HG02571 (cell line): ENCODE measurements at regions not wholly inside any gene's neighbourhood (a gene's known extent, or its start where the extent isn't known, plus 50 kb on each side); places are given as distances from the start of the nearest gene placed in this dataset.
"Not testable (repeated sequence)": the region's sequence is repeated elsewhere in the genome, so short reads cannot be mapped to it uniquely, and the experiment has no call there.

ENCODE experiments used
- ATAC-seq: cut with Tn5 transposase; IDR thresholded peaks from one replicate; pipeline ENCODE4 v1.9.1; 2021; ENCODE audit warnings: mild to moderate bottlenecking, moderate library complexity; ENCODE audit not compliant: unreplicated experiment

DNA sequence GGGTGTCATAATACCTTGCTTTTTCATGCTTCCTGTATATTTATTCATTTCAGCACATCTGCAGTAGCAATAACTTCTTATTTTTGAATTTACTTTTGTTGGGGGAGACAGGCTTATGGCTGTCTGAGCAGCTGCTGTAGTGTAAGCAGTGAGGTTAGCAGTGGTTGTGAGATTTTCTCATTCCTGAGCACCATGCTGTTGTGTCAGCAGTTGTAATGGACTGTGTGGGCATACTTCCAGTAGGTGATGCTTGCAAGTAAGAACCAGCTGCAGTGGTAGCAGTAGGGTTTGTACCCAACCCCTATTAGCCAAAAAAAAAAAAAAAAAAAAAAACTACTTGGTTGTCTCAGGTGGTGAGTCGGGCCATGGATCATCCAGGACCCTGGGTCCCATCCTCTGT is 311.6 kb downstream of the NUF2 start:
- no peak for ATAC-seq

DNA sequence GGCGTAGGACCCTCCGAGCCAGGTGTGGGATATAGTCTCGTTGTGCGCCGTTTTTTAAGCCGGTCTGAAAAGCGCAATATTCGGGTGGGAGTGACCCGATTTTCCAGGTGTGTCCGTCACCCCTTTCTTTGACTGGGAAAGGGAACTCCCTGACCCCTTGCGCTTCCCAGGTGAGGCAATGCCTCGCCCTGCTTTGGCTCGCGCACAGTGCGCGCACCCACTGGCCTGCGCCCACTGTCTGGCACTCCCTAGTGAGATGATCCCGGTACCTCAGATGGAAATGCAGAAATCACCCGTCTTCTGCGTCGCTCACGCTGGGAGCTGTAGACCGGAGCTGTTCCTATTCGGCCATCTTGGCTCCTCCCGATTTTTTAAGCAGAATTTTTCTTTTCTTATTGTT is 323.9 kb downstream of the NUF2 start:
- not testable (repeated sequence) for ATAC-seq

DNA sequence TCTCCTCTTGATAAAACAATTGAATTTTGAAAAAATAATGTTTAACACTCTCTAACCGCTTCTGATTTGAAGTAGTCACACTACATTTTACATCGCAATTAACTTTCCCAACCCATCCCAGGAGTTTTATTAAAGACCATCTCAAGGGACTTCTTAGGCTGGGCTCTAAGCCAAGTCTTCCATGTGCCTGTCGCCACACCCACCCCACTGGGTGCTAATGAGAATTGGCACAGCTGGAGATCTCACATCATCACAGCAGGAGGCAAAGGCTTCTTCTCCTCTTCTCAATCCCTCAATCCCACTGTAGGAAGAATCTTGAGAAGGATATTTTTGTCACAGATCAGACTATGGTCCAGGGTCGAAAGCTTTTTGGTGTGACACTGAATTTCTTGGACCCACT is 328.9 kb downstream of the NUF2 start:
- ATAC-seq = no peak

DNA sequence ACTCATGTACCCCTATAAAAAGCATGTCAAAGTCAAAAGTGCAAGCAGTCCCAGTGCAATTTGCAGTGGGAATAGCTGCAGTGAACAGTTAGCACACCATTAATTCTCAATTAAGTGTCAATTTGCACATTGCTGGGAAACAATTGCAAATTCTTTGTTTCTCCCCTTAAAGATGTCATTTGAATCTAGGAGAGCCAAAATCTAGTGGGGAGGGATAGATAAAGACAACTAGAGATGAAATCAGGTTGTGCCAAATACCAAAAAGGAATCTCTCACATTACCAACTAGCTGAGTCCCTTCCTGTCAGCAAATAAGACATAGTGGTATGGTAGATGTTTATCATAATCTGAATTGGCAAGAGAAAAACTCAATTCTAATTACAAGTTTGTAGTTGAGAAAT is 330.7 kb downstream of the NUF2 start:
- no peak for ATAC-seq

DNA sequence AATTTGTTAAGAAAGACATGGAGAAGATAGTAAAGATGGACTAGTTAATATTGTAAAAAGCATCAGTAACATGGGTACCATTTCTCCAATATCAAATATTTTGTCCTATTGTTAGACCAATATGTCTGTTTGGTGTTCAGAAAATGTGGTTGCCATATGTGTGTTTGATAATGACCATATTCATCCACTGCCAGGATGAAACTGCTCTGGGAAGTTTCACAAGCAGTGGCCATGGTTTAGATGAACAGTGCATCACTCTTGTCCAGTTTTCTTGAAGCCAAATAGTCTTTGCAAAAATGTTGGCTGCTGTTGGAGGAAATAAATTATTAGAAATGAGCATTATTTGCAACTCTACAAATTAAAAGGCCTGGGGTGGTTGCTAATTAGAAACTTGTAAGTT is 333.8 kb downstream of the NUF2 start:
- ATAC-seq = no peak

DNA sequence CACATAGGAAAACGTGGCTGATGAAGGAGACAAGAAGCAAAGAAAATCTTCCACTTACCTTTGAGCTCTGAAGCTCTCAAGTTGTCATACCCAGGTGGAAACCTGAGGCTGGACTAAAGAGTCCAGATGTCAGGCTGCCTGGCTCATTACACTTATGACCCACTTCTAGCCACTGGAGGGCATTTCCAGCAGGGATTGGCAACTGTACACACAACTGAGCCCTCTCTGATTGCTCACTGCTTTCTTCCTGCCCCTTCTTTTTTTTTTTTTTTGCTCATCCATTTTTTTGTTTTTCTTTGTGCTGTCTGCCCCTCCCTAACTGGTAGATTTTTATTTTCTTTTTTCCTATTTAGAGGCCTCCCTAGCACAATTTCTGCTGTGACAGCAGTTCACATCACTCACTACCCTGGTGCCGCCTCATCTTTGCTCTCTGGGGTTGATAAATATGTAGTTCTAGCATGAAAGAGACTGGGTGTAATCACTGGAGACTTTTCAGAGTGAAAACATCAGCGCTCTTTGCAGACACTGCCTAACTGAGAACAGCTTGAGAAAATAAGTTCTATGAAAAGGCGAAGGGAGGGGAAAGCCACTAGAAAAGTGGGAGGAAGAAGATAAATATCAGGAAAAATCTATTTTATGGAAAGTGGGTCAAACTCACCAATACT is 334.5 kb downstream of the NUF2 start:
- no peak for ATAC-seq

DNA sequence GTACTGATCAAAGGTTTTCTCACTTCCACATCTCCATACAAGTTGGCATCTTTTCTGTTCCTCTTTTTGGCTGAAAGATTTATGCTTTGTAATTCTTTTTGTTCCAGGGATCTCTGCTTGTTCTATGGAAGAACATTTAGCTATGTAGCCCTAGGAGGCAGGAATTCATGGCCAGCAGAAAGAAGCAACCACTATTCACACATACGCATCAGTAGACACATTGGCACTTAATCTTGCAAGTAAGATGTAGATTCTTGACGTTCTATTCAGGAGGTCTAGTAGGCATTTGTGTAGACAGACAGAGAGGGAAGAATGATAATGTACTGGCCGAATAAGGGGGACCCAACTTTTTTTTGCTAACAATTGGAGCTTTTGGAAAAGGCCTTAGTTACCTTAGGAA is 336.0 kb downstream of the NUF2 start:
- ATAC-seq = no peak

DNA sequence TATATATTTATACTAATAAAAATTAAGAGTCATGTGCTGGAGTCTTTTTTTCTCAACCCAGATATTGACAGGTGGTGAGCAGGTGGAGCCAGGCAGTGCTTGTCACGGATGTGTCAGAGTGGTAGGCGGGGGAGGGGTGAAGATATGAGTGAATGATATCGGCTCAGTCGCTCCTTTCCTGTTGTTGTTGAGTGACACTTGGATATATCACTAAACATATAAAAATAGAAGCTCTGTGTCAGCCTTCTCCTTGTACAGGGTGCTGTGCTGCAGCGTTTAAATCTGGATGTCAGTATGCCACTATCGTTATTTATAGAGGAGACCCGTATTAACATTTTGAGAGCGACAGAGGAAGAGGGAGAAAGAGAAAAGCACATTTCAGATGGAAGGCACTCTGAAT is 339.6 kb downstream of the NUF2 start:
- no peak for ATAC-seq

DNA sequence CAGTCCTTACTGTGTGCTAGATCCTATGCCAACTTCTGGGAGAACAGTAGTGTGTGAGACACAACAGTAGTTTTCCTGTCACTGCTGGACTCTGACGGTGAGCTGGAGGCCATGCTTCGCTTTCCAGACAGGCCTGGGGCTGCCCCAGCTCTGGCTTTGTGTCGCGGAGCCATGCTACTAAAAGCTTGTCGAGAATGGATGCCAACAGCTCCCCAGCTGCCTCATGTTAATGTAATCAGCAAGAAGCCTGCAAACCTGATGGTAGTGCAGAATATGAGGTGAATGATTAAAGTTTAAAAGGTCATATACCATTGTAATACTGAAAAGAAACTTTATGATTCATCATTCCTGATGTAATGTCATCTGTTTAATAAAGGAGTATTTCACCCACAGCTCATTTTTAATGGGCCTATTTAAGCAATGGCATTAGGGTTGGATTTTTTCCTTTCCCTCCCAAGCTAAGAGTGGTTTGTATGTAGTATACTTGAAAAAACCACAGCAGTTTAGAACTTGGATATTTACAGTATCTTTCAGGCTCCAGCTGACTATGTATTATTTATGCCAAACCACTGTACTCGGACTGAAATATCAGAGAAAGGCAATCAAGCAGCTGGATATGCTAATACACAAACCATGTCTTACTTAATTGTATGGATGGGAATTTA is 343.0 kb downstream of the NUF2 start:
- no peak for ATAC-seq

DNA sequence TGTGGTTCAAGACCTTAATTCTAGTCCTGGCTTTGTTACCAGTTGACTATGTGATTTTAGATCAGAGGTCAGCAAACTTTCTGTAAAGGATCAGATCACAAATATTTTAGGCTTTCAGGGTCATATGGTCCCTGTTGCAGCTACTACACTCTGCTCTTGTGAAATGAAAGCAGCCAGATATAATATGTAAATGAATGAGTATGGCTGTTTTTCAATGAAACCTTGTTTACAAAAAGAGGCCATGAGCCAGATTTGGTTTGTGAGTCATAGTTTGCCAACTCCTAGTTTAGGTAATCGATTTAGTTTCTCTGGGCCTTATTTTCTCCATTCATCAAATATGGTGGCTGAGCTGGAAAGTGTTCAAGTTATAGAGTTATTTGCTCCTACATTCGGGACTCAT is 346.7 kb downstream of the NUF2 start:
- no peak for ATAC-seq

DNA sequence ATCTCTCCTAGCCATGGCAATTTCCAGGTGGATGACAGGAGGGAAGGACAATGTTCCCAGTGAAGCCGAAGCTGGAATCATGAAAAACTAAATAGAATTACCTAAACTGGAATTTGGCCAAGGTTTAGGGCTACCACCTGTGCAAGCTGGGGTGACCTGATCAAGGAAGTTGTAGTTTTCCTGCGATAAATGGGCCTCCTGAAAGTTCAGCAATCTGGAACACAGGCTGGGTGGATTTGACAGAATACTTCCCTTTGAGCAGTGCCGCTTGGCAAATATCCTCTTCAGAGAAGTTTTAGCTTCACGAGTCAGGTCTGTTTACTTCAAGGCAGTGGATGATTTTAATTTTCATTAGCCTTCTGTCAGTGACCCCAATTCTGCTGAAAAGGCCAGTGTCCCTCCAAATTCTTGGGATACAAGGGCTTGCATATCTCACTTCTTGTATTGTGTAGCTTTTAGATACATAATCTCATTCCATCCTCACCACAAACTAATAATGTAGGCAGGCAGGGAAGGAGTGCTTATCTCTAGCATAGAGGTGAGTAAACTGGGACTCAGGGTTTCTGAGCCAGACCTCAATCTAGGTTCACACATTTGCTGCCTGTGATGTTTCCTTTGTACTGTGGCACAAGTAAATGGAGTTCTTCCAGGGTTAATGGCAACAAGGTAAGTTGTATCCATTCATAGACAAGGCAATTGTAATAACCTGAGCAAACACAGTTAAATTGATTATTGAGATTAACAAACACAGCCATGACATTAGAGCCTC is 349.4 kb downstream of the NUF2 start:
- ATAC-seq = no peak

DNA sequence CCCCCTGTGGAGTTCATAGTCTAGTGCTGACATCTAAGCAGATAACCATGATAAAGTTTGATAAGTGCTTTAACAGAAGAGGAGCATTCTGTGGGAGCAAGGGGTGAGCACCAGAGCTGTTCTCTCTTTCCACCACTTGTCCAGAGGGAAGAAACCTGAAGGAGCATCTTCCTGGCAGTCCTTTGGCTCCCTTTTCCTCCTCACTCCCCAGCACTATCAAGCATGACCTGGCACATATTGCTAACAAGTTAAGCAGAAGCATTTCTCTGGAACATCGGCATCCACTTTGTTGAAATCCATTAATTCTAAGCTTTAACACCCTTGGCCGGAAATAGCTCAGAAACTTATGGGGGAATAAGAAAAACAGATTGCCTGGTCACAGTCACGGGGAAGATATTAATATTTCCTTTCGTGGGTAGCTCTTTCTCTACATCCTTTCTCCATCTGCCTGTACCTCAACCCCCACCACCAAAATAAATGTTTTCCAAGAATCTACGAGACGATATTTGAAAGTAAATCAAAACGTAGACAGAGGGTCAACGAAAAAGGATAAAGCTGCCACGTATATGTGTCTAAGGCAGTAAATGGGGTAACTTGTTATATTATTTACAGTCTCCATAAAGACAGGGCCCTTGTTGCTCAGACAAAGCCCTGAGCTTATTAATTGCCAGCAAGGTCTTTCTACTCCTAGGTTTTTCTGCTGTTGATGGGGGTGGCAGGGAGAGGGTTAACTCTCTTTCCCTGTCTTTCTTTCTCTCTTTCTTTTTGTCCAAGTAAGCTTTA is 351.4 kb downstream of the NUF2 start:
- ATAC-seq = no peak

DNA sequence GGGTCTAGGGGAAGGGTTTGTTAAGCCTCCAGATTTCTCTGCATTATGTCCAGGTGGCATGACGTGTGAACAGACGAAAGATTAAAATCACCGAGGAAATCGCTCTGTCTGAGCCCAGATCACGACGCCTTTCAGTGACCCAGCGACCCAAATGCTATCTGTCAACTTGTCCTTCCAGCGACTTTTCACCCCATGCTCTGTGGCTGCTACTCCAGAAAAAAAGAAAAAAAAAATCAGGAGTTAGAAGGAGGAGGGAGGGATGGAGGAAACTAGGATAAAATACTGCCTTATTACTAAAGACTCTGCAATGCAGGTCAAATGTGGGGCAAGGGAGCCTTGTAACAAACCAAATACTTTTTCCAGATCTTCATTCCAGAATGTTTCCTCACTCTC is 352.0 kb downstream of the NUF2 start:
- ATAC-seq = no peak

DNA sequence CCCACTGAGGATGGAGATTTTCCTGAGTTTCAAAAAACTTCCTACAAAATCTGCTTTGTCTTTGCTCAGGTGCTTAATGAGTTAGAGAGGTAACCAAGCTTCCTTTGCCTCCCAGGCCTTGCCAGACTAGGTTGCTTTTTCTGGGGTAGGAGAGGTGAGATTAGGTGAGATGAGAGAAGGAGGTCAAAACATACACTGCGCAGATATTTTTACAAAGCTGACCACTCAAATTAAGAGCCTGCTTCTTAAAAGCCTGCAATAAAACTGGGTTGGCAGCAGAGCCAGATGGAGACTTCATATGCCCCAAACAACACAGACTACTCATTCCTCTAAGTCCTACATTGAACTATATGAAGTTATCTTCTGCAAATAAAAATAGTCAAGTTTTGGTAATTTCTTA is 352.5 kb downstream of the NUF2 start:
- no peak for ATAC-seq

DNA sequence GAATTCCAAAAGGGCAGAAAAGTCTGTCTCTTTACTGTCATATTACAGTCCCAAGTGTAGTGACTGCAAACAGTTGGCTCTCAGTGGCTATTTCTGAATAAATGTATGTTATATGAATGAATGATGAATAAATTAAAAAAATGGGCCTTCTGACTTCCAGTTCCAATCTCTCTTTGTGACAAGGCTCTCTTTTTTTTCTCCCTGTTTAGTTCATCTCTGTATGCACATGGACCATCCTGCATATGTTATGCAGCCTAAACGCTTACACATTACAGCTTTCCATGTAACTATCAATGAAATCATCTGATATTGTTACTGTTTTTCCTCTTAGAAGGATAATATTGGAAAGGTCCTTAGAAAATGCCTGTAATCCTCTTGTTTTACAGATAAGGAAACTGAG is 363.0 kb downstream of the NUF2 start:
- no peak for ATAC-seq

DNA sequence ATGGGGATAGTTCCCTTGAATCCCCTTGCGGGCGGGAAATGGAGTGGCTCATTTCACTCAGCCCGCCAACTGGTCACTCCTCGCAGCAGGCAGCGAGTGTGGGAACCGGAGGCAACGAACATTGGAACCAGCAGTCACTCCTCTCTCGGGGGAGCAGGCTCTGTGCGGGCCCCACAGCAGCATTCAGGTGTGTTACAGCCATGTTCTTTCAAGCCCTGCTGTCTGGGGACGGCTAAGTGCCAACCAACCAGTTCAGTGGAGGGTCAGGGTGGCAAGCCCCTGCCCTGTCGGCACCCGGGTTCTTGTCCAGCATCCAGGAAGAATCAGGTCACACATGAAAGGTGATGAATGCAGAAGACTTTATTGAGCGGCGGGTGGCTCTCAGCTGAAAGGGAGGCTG is 370.5 kb downstream of the NUF2 start:
- ATAC-seq = no peak

DNA sequence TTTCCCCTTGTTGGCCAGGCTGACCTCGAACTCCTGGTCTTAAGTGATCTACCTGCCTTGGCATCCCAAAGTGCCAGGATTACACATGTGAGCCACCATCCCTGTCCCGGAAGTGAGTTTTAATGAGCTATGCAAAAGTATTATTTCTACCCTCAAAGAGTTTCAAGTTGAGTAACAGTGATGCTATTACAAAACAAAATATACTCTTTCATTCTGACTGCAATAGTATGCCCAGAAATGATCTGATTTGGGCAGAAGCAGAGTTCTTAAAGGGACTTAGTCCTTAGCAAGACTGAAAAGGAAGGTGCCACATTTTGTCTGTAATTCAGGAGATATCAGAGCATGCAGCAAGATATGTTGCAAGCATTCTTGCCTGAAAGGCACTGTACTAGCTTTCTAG is 375.4 kb downstream of the NUF2 start:
- ATAC-seq = peak; percentile 63

DNA sequence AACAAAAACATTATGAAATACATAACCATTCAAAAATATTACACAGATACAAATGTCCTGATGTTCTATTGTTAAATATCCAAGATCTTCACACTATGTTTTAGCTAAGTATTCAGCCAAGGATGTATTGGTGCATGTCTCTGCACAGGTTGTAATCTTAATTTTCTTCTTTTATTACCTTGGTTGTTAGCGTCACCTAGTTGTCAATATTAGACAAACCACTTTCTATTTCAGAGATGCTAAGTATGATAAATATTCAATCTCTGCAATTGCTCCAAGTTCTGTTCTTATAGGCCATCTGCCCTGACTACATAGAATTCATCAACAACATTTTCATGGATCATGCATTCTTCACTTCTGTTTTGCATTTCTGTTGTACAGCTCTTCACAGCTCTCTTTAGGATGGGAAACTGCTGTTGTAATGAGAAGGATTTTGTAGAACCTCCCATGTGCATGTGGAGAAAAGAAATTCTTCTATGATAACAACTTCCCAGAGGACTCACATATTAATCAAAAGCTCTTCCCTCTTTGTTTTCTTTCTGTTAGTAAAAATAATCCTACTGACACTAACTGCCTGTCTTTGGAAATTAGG is 380.1 kb downstream of the NUF2 start:
- ATAC-seq = no peak

DNA sequence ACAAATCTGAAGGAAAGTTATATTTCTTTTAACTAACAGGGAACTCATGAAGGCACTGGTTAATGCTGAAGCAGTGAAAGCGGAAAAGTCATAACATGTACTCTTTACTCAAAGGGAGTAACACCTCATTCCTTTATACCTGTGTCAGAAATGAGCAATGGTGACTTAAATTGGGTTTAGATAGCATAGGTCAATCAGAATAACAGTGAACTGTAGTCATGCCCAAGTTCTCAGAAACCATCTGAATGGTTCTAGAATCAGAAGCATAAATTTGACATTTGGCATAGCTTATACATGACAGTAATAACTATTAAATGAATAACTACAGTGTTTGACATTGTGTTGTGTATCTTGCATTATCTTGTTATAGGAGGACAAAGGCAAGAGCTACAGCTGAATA is 382.0 kb downstream of the NUF2 start:
- ATAC-seq = no peak

DNA sequence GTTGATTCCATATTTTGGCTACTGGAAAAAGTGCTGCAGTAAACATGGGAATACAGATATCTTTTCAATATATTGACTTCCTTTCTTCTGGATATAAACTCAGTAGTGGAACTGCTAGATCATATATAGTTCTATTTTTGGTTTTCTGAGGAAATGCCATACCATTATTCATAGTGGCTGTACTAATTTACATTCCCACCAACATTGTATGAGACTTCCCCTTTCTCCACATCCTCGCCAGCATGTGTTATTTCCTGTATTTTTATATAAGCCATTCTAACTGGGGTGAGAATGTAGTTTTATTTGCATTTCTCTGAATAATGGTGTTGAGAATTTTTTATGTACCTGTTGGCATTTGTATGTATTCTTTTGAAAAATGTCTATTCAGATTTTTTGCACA is 385.2 kb downstream of the NUF2 start:
- ATAC-seq = no peak

DNA sequence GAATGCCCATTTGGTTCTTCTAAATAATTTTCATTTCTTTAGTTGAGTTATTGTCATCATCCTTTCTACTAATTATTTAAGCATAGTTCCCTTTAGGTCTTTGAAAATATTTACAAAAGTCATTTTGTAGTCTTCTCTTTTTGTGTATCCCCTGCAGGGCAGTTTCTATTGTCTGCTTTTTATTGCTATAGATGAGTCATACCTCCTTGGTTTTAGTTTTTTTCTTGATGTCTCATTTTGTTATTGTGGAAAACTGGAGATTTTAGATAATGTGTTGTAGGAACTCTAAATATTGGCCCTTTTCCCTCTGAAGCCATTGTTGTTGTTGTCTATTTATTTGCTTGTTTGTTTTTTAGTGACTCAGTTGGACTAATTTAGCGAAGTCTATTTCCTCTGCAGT is 387.9 kb downstream of the NUF2 start:
- no peak for ATAC-seq
